HG02884 (cell line): ENCODE measurements at regions not wholly inside any gene's neighbourhood (a gene's known extent, or its start where the extent isn't known, plus 50 kb on each side); places are given as distances from the start of the nearest gene placed in this dataset.

Experiments used
- ATAC-seq: cut with Tn5 transposase; IDR thresholded peaks from one replicate; pipeline ENCODE4 v1.9.1; 2021; ENCODE audit warnings: mild to moderate bottlenecking, moderate library complexity; ENCODE audit not compliant: unreplicated experiment

DNA sequence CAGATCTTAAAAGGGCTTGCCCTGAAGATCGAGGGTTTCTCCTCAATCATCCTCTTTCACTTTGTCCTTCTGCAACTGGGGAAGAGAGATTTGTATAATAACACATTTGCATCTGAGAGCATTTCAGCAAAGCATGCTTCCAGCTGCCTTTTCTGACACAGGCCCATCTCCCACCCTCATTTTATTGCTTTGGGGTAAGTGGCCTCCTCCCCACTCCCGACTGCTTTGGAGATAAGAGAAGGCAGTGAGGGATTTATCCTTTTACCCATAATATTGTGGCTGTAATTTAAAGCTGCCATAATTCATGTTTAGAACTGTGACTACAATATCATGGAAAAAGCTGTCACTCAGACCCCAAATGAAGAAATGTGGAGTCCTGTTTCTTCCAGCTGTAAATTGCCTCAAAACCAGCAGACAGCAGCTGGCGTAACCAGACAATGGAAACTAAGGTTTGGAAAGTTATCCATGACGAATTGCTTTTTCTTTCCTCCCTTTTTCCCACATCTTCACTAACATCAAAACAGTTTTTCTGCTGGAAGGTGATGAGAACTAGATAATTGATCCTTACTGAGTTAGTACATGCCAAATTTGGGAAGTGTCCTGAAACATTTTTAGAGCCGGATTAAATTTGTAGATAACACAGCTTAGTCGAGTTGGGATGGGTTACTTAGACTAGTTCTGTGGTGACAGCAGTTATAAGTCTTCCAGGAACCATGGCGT is 104.2 kb upstream of the PFN2 start:
- ATAC-seq = no peak

DNA sequence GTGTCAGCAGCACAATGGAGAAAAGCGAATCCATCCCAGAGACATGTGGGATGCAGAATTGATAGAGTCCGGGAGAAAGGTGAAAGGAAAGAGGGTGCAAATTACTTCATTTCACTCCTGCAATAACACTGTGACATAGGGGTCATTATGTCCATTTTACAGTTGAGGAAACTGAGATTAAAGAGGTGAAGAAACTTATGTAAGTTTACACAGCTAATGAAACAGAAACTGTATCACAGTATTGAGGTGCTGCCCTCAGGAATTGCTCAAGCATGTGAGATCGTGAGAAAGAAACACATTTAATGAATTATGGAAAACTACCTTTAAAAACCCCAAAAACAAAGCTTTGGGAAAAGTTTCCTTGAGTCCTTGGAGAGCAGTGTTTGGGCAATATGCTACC is 103.6 kb upstream of the PFN2 start:
- no peak for ATAC-seq

DNA sequence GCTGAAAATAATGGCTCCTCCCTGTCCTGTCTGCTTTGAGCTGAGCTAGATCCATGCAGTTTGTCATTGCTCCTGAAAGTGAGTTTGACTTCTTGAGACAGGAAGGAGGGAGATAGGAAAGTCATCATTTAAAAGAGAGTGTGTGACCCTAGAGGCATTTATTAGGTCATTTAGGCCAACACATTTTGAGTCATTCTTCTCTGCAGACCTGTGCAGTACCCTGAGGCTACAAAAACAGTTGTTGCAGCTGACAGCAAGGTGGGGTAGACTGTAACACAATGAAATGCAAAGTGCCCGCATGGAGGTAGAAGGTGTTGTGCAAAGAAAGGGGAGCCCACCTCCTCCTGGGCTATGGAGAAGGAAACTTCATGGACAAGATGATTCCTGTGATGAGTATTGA is 102.8 kb upstream of the PFN2 start:
- ATAC-seq = no peak

DNA sequence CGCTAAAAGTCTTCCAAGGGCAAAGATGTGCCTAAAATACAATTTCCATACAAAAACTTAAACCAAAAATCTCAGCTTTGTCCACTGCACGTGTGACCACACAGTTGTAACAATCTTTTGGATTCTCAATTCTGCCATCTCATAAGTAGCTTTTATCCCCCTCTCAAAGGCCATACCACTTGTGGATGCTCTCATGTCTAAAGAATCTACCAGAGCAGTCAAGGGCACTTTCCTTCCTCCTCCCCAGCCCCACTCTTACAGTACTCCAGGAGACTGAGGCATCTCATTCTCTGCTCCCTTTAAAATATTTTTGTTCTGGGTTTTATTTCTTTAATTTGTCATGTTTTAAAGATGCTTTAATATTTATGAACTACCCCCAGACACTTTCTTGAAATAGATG is 102.3 kb upstream of the PFN2 start:
- no peak for ATAC-seq

DNA sequence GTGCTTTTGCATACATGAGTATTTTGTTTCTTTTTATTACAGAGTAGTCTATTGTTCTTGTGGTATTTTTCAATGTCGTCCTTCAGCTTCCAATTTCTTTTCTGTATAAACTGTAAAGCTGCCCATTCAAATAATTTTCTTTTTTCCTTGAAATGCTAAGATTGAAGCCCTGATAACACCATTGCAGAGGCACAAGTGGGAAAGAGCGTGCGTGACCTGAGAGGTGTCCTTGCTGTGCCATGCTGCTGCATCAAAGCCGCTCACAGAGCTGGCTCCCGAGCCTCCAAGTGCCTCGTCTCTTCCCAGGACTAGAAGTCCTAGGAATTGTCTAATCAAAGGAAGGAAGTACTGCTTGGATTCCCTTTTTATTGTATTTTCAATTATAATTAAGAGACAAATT is 101.9 kb upstream of the PFN2 start:
- ATAC-seq = no peak

DNA sequence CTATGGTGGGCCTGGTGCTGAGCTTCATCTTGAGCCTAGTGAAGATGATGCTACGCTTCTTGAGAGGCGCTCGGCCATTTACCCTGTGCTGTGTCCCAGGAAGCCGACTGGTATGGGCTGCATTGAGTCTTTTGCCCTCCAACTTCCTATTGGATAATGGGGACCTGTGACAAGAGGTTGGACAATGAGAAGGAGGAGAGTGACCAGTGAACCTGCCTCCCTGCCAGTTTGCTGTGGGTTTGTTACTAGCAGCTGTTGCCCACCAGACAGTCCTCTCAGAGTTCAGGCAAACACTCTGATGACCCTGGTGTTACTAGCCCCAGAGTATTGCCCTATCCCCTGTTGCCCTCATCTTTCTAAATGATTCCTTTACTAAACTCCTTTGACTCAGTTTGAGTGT is 99.6 kb upstream of the PFN2 start:
- no peak for ATAC-seq

DNA sequence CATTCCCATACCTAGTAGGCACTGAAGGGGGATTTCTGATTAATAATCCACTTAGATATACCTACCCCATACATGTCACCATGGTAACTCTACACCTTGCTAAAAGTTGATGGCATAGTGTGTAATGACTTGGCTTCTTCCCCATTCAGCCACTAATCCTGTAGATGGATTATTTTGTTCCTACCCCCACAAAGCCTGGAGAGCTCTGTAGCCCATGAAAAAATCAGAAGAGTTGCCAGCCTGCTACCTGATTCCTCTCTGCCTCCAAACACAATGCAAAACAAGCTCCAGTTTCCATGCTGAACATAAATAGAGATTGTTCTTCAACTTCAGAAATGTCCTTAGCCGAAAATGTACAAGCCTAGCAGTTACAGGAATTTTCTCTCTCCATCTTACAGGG is 98.9 kb upstream of the PFN2 start:
- no peak for ATAC-seq

DNA sequence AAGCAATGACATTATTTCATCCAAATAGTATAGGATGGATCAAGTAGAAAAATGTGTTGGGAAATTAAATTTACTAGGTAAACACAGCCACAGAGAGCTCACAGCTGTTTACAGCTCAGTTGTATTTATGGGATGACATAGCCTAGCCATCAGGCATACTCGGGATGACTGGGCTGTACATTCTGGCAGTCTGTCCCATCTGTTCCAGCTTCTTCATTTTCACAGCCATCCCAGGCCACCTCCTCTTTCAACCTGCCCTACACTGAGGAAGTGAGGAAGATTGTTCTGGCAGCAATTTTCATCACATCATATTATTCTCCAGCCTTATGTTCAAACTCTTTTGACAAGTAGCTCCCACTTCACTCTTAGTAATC is 98.4 kb upstream of the PFN2 start:
- ATAC-seq = no peak

DNA sequence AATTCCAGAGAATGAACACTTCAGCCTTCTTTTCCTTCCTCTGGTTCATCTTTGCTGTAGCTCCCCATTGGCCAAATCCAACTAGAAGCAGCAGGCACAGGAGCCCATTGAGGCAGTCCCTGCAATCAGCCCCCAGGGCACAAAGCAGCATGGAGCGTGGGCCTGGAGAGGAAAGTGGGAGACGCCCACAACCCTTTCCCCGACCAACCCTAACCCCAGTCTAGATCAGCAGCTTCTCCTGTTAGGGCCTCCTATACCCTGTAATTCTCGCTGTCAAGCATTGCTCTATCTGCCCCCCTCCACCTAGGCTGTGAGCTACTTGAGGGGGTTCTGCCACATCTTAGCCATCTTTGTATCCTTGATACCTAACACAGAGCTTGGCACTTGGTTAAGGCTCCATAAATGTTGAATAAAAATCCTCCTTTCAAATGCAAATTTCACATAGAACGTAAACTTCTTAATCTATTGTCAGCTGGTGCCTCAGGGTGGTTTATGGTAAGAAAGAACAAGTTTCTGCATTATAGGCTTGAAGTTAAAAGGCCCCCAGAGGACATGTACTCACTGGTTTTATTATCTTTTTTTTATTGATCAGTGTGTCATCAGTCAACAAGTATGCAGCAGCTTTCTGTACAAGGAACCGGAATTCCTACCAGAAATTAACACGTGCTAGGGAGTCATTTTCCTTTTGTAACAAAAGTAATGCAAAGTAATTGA is 97.9 kb upstream of the PFN2 start:
- ATAC-seq = no peak

DNA sequence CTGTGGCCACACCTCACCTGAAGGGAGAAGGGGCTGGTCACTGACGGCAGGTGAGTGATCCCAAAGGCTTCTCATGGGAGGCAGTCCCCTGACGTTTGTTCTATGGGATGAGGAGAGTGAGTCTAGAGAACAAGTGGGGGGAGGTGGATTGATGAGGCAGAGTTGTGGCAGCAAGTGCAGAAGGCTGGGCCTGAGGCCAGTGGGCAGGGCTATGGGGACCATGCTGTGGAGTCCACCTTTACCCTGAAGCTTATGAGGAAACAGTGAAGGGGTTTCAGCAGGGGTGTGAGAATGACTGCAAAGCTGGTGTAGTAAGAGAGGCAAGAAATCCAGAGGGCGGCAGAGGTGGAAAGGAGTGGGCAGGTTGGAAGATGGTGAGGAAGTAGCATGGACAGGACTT is 96.9 kb upstream of the PFN2 start:
- ATAC-seq = no peak

DNA sequence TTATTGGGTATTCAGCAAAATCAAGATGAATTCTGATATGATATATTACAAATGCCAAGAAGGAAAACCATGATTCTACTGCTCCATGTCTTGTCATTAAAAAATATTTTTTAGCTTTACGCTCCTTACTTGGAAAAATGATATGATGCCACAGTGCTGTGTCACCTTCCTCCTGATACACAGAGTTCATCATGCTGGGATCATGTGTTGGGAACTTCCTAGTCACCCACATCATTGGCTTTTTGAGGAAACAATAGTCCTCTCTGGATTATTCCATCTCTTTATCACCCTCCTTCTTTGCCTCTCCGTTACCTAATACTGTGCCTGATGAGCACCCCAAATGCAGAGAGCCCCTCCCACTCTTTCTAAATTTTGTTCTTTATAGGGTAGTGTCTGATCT is 94.3 kb upstream of the PFN2 start:
- ATAC-seq = no peak

DNA sequence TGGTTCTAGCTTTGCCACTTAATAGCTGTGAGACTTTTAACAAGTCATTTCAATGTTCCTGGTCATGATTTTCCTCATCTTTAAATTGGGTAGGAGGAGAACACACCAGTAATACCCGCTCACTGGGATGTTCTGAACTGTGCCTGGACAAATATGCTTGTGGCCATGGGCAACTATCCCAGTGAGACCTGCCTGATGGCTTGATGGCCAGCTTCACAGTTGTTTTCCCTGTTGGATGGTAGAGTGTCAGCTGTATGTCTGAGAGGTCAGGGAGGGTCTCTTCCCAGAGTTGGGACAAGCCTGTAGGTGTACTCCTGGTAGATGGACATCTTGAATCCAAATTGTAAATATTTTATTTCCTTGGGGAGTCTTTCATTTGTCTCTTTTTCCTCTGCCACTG is 92.5 kb upstream of the PFN2 start:
- ATAC-seq = no peak

DNA sequence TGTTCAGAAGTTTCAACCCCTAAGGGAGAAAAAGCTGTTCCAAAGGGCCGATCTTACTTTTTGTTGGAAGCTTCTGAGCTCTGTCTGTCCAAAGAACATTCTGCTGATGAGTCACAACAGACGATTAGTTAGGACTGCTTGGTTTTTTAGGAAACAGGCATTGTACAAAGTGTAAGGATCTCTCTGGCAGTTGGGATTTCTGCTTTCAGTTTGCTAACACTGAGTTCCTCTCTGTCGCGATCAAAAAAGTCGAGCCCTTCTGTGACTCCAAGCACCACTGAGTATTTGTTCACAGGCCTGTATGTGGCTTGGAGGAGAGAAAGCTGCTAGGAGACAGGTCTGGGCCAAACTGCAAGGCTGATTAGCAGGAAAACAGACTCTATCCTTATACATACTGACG is 91.8 kb upstream of the PFN2 start:
- ATAC-seq = no peak

DNA sequence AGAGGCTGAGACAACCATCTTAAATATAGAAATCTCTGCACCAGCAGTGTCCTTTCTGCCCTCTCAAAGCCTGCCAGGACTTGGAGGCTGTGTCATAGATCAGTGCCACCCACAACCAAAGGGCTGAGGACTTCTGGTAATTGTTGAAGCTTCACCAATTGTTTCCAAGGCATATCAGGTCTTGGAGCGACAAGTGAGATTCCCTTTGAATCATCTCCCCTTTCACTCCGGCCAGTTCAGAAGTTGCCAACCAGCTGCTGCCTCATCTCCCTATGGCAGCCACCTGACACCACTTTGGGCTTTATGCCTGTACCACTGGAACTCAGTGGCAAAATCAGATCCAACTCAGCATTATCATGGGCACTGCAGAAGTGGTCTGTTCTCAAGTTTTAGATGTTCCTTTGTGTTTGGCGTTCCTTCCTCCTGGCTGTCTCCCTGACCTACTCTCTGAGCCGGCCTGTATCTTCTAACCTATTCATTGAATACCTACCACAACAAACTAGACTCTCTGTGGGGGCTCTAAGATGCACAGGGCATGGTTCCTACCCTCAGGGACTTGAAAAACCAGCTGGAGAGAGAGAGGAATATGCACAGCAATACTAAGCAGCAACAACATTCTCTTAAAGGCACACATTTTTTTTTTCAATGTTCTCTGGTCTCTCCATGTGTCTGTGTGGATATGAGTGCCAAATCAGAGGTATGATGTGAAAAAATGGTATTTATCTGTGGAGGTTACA is 90.8 kb upstream of the PFN2 start:
- ATAC-seq = no peak

DNA sequence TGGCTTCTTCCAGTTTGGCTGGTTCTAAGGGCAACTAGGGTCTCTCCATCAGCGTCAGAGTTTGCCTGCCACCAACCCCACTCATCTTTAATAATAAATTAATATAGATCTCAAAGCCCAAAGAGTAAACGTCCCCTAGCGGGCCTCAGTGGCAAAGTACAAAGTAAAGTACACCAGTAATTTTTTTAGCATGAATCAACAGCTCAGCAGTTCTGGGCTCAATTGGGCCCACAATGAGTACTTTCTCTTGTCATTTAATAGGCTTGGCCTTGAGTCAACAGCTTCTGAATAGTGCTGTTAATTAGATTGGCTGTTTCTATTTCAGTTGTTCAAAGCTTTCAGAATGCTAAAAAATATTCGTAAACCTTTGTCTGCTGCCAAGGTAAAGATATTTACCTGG is 89.0 kb upstream of the PFN2 start:
- ATAC-seq = no peak

DNA sequence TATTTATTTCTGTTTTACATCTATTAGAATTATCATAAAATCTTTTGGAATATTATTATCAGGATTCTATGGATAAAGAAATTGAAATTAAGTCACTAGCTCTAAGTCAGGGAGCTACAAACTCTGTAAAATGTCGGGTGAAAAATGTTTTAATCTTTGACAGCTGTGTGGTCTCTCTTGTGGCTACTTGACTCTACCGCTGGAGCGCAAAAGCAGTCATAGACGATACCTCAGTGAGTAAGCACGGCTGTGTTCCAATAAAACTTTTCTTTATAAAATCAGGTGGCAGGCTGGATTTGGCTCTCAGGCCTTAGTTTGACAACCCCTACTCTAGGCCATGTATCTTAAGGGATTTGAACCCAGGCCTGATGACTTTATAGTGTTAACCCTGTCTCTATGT is 88.5 kb upstream of the PFN2 start:
- ATAC-seq = no peak

DNA sequence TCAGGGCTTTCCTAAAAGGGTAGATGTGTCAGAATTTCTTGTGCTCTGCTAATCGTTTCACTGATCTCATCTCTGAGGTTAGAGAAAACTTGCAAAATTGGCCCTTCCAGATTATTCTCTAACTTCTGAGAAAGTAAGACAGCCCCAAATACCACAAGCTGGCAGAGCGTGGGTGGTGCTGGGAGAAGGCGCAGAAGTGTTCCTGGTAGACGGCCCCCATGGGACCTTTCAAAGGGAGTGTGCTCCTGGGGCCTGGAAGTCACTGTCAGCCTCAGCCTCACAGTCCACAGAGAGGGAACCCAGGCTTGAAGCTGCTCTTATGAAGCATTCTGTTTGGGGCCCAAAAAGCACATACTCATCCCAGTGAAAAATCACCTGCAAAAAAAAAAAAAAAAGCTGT is 86.5 kb upstream of the PFN2 start:
- no peak for ATAC-seq

DNA sequence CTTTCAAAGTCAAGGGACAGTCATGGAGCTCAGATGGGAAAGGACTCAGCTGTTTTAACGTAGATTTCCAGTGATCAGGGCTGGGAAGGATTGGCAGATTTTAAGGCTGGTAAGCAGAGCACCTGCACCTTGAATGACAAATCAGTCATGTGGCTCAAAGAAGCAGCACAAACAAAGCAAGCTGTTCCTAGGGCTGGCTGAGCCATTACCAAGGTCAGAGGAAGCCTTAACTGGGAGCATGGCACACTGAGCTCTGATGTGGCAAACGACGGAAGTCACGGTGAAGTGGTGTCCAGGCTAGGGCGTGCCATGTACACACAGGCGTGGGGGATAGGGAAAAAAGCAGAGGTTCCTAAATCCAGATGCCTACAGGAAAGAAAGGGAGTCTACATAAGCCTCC is 84.6 kb upstream of the PFN2 start:
- ATAC-seq = no peak

DNA sequence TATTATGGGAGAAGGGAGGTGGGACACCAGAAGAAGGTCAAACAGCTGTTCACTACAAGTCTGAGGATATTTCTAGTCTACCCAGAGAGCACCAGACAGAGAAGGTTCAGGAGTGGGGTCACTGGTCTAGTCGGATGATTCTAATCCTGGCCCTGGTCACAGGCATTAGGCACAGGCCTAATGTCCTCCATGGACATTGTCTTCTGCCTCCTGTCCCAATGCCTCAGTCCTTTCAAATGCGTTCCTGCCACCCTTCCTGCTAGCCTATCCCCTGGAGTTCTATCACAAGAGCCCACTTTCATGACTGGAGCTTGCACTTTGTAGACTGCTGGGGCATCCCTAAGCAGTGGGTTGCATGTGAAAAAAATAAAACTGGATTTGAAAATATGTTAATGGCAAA is 83.9 kb upstream of the PFN2 start:
- no peak for ATAC-seq

DNA sequence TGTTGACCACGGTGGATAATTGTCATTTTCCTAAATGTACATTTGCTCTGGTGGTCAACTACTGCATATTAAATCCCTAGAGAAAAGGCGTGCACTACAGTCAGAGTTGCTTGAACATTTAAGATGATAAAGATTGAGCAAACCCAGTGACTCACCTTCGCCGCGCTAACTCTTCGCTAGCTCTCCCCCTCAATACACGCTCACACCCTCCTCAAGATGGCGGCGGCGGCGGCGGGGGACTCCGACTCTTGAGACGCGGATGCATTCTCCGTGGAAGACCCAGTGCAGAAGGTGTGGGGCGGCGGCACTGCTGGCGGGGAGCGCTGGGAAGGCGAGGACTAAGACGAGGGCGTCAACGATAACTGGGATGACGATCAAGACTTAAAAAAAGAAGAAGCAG is 79.8 kb upstream of the PFN2 start:
- no peak for ATAC-seq

DNA sequence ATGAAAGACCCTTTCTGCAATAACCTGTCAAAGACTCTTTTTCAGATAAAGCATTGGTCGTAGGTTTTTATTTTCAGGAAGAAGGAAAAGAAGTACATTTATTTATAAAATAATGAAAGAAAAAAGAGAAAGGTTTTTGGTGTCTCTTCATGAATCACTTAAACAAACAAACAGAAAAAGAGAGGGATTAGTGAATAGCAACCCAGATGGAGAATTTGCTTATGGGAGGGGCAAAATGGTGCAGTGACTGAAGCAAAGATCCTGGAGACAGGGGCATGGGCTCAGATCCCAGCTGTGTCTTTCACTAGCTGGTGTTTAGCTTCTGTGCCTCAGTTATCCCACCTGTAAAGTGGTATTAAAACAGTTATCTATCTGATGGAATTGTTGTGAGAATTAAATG is 78.6 kb upstream of the PFN2 start:
- ATAC-seq = no peak

DNA sequence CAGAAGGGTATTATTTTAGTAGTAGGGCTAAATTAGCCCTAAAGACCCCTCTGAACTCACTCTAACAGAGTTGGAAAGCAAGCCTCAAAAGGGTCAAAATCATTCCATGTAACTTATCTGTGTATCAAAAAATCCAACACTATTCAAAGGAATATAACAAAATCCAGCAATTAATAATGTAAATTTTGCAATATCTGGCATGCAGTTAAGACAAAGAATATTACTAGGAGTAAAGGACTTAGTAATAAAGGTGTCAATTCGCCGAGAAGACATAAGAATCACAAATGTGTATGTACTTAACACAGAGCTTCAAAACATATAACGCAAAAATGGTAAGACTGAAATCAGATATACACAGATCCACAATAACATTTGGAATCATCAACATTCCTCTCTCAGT is 71.2 kb upstream of the PFN2 start:
- no peak for ATAC-seq
